OCI-LY3 (cell line): ENCODE measurements at regions not wholly inside any gene's neighbourhood (a gene's known extent, or its start where the extent isn't known, plus 50 kb on each side); places are given as distances from the start of the nearest gene placed in this dataset.

Experiments used
- CTCF ChIP-seq: fragments of 200-600, 300-600 bp; sonication (generic); IDR thresholded peaks from 2 replicates; pipeline ENCODE4 v1.5.1; 2014; ENCODE audit warnings: antibody characterized with exemption, low read length, low read depth
- EZH2phosphoT487 ChIP-seq: fragments of 200-600 bp; shearing (Covaris generic); IDR thresholded peaks from 2 replicates; pipeline ENCODE4 v1.6.1; 2018; ENCODE audit warnings: antibody characterized with exemption, mixed run types, low read depth

- no peak for TF ChIP-seq CTCF
- no peak for TF ChIP-seq EZH2phosphoT487
Observed at GRCh38 chr5:58199087-58199486, 260.8 kb downstream of the PLK2 start.
